ENCODE measurements at regions not wholly inside any gene's neighbourhood (a gene's known extent, or its start where the extent isn't known, plus 50 kb on each side); places are given as distances from the start of the nearest gene placed in this dataset.

DNA sequence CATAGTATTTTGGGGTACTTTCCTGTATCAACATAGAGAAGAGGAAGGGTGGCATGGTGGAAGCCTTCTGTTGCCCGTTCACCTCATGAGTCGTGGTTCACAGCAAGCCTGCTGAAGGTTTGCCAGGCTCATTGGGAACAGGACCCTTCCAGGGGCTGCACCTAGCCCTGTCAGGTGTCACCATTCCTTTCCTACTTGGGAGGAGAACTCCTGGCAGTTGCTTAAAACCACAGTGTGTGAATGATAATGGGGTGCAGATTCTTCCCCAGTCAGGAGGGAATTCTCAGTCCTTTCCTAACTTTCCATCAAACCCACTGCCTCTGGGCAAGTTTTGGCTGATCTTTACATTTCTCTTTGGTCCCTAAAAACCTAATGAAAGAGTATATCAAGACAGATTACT lies 99.4 kb upstream of the CTNND2 start:
- TF ChIP-seq, protein P1, sequence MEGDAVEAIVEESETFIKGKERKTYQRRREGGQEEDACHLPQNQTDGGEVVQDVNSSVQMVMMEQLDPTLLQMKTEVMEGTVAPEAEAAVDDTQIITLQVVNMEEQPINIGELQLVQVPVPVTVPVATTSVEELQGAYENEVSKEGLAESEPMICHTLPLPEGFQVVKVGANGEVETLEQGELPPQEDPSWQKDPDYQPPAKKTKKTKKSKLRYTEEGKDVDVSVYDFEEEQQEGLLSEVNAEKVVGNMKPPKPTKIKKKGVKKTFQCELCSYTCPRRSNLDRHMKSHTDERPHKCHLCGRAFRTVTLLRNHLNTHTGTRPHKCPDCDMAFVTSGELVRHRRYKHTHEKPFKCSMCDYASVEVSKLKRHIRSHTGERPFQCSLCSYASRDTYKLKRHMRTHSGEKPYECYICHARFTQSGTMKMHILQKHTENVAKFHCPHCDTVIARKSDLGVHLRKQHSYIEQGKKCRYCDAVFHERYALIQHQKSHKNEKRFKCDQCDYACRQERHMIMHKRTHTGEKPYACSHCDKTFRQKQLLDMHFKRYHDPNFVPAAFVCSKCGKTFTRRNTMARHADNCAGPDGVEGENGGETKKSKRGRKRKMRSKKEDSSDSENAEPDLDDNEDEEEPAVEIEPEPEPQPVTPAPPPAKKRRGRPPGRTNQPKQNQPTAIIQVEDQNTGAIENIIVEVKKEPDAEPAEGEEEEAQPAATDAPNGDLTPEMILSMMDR (IDR thresholded peaks at IDR 0.05): no peak
- TF ChIP-seq POLR2A (IDR thresholded peaks at IDR 0.05) (no peak), EP300 (IDR thresholded peaks at IDR 0.05) (no peak)
